Anterior cingulate cortex (tissue), 58 donors: ENCODE measurements at regions not wholly inside any gene's neighbourhood (a gene's known extent, or its start where the extent isn't known, plus 50 kb on each side); places are given as distances from the start of the nearest gene placed in this dataset.
A peak's percentile ranks its signal among the peaks of the same experiment; 100 is the strongest.

Source experiments
- DNase-seq, 58 donors: peaks; one replicate each; lab custom pipeline; 2025; lab: John Stamatoyannopoulos, UW

GRCh38 chr4:181418496-181418895, 824.7 kb upstream of the TENM3 start:
- no peak for DNase-seq

- no peak for DNase-seq
These were observed 822.3 kb upstream of the TENM3 start for GRCh38 chr4:181420950-181421349.

GRCh38 chr4:181424362-181425016, 818.7 kb upstream of the TENM3 start:
- DNase-seq: no peak

GRCh38 chr4:181427076-181427475, 816.1 kb upstream of the TENM3 start:
- DNase-seq: no peak

- DNase-seq: no peak
These were observed 812.2 kb upstream of the TENM3 start for GRCh38 chr4:181431006-181431405.

GRCh38 chr4:181431661-181432060, 811.5 kb upstream of the TENM3 start:
- no peak for DNase-seq

GRCh38 chr4:181432335-181432734, 810.9 kb upstream of the TENM3 start:
- DNase-seq: no peak

GRCh38 chr4:181437895-181438294, 805.3 kb upstream of the TENM3 start:
- DNase-seq: no peak

- DNase-seq: peak in 4 of 58 donors; percentile 1 to 14 (median 5)
These were observed 804.6 kb upstream of the TENM3 start for GRCh38 chr4:181438641-181439040.

GRCh38 chr4:181443021-181443420, 800.2 kb upstream of the TENM3 start:
- no peak for DNase-seq

- DNase-seq: no peak
These were observed 777.4 kb upstream of the TENM3 start for GRCh38 chr4:181465826-181466225.

GRCh38 chr4:181468451-181468850, 774.8 kb upstream of the TENM3 start:
- DNase-seq: peak in 1 of 58 donors; percentile 12

- no peak for DNase-seq
These were observed 772.9 kb upstream of the TENM3 start for GRCh38 chr4:181470306-181470705.

GRCh38 chr4:181475359-181475758, 767.8 kb upstream of the TENM3 start:
- no peak for DNase-seq

GRCh38 chr4:181475781-181476507, 767.3 kb upstream of the TENM3 start:
- peak in 1 of 58 donors; percentile 11 for DNase-seq

- no peak for DNase-seq
These were observed 766.7 kb upstream of the TENM3 start for GRCh38 chr4:181476508-181476890.

GRCh38 chr4:181477591-181477990, 765.6 kb upstream of the TENM3 start:
- DNase-seq: no peak

- no peak for DNase-seq
These were observed 764.5 kb upstream of the TENM3 start for GRCh38 chr4:181478656-181479055.

- DNase-seq: no peak
These were observed 764.1 kb upstream of the TENM3 start for GRCh38 chr4:181479141-181479540.

- no peak for DNase-seq
These were observed 758.8 kb upstream of the TENM3 start for GRCh38 chr4:181484396-181484795.

- DNase-seq: peak in 18 of 58 donors; percentile 2 to 61 (median 14)
These were observed 754.3 kb upstream of the TENM3 start for GRCh38 chr4:181488926-181489325.

- DNase-seq: no peak
These were observed 745.1 kb upstream of the TENM3 start for GRCh38 chr4:181498148-181498547.
